Stimulated activated naive CD8-positive, alpha-beta T cell treated with anti-CD3 and anti-CD28 coated beads, Interleukin-15, amount 100 ng/mL, for 72 hours (primary cell): ENCODE measurements at regions not wholly inside any gene's neighbourhood (a gene's known extent, or its start where the extent isn't known, plus 50 kb on each side); places are given as distances from the start of the nearest gene placed in this dataset.

Source experiments
- ATAC-seq: fragments of 150-1000 bp; cut with Tn5 transposase; 2 replicates; pipeline ENCODE4 v1.10.0; 2021; ENCODE audit warnings: mild to moderate bottlenecking, moderate library complexity
- DNase-seq, 2 donors: peaks; one replicate each; pipeline ENCODE4 v3.0.0; 2021 to 2022
- H3K27ac Mint-ChIP-seq, 2 donors: one replicate each; pipeline ENCODE4 v1.8.0; 2022; ENCODE audit warnings: mild to moderate bottlenecking in 2 of 2, mixed read lengths in 2 of 2, moderate library complexity in 2 of 2
- H3K27me3 Mint-ChIP-seq: one replicate; pipeline ENCODE4 v1.8.0; 2022; ENCODE audit warnings: mixed read lengths
- H3K4me1 Mint-ChIP-seq: one replicate; pipeline ENCODE4 v1.8.0; 2022; ENCODE audit warnings: mild to moderate bottlenecking, mixed read lengths
- H3K4me3 Mint-ChIP-seq, 2 donors: one replicate each; pipeline ENCODE4 v1.8.0; 2022; ENCODE audit warnings: mild to moderate bottlenecking in 2 of 2, mixed read lengths in 2 of 2, moderate library complexity in 1 of 2
- H3K9me3 Mint-ChIP-seq, 2 donors: one replicate each; pipeline ENCODE4 v1.8.0; 2022; ENCODE audit warnings: mixed read lengths in 2 of 2

DNA sequence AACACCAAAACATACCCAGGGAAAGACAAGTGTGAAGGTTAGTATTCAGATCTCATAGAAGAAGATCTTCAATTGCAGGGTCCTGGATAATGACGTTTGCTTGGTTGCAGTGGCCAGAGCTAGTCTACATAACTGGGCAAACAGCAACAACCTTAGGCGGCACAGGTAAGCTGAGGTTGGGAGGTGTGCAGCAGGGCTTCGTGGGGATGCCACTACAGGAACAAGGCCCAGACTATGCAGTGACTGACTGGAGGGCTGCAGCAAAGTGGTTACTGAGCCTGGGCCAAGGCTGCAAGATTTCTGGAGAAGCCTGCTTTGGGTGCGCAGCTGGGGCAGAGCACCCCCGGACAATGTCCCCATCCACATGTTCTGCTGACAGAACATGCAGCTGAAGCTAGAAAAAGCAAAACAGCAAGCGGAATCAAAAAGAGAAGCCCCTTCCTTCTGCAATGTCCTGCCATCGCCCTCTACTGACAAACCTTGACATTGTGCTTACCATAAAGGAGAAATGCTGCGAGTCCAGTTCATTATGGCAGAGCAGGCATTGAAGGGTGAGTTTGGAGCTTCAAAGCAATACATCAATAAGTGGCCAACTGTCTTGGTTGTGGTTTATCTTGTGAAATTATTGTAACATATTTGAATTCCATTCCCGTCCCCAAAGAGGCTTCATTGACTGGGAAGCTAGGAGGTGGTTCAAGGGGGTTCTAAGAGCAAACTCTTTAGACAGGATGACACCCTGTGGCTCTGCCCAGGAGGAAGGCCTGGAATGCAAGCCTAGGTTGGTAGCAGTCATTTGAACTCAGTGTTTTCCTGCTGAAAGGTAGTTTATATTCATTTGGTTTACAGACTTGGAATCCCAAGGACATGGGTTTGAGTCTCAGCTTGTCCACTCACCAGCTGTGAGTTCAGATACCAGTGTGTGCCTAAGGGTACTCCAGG lies 217.0 kb downstream of the PDCD6IP start:
- H3K27ac Mint-ChIP-seq: no peak overlapping the region
- no peaks in the 10 kb centered on the region for H3K9me3 Mint-ChIP-seq
- no peak overlapping the region for H3K4me3 Mint-ChIP-seq
- no peaks in the 10 kb centered on the region for H3K27me3 Mint-ChIP-seq
- DNase-seq: no peak
- peaks cover 30% of the 10 kb centered on the region for H3K4me1 Mint-ChIP-seq
- ATAC-seq: no peak

DNA sequence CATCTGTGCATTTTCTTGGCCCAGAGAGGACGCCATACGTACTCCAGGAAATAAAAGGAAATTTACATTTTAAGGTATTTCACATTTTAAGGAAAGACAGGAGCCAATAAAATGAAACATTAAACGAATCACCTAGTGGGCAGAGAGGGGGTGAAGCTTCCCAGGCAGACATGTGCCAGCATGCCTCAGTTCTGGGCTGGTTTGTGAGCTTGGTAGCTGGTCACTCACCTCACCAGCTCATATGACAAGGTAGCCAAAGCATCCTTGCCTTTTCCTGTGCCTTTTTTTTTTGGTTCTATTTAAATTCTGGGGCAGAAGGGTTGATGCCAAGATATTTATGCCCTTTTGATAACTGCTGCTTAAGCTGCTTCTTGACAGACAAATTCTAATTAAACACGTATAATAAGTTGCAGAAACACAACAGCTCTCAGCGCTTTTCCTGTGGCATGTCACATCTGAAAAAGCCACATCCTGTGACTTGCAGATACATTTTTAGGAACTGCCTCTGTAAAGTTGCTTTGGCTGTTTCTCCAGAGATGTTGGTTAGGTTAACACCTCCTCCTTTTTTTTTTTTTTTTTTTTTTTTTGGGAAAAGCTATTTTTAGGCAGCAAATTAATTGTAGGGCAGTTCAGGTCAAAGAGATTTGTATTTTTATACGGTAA lies 218.6 kb downstream of the PDCD6IP start:
- Mint-ChIP-seq H3K27me3 (no peaks in the 10 kb centered on the region), H3K4me3 (no peak overlapping the region), H3K4me1 (peaks cover 30% of the 10 kb centered on the region), H3K9me3 (no peaks in the 10 kb centered on the region), H3K27ac (peak overlapping the region in 1 of 2 donors; percentile 14)
- DNase-seq (no peak), ATAC-seq (peak; percentile 52)

- peaks cover 30% of the 10 kb centered on the region for H3K4me1 Mint-ChIP-seq
- no peaks in the 10 kb centered on the region for H3K9me3 Mint-ChIP-seq
- no peaks in the 10 kb centered on the region for H3K27me3 Mint-ChIP-seq
- H3K27ac Mint-ChIP-seq: no peak overlapping the region
- ATAC-seq: no peak
- H3K4me3 Mint-ChIP-seq: no peak overlapping the region
- no peak for DNase-seq
Measured at GRCh38 chr3:34017757-34018156, 219.3 kb downstream of the PDCD6IP start.

- no peak overlapping the region for H3K27ac Mint-ChIP-seq
- ATAC-seq (no peak), DNase-seq (no peak)
- H3K4me3 Mint-ChIP-seq: no peak overlapping the region
- no peaks in the 10 kb centered on the region for H3K9me3 Mint-ChIP-seq
- H3K27me3 Mint-ChIP-seq: no peaks in the 10 kb centered on the region
- peaks cover 30% of the 10 kb centered on the region for H3K4me1 Mint-ChIP-seq
Measured at GRCh38 chr3:34019158-34019557, 220.7 kb downstream of the PDCD6IP start.

DNA sequence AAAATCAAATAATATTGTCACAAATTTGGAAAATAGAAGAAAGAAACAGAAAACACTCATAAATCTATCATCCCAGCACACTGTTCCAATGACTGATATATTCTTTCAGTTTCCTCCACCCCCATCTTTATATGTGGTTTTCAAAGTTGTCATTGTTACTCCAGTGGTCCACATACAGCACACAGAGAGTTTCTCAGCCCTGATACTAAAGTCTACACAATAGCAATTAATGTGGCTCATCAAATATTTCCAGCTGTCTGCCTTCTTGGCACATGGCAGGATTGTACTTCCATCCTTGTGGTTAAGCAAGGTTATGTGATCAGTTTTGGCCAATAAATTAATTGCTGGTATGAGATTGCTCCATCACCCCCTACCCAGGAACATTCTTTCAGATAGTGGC lies 221.7 kb downstream of the PDCD6IP start:
- Mint-ChIP-seq H3K27ac (no peak overlapping the region), H3K9me3 (no peaks in the 10 kb centered on the region), H3K4me1 (peaks cover 30% of the 10 kb centered on the region), H3K4me3 (no peak overlapping the region), H3K27me3 (no peaks in the 10 kb centered on the region)
- ATAC-seq: peak; percentile 55
- no peak for DNase-seq

DNA sequence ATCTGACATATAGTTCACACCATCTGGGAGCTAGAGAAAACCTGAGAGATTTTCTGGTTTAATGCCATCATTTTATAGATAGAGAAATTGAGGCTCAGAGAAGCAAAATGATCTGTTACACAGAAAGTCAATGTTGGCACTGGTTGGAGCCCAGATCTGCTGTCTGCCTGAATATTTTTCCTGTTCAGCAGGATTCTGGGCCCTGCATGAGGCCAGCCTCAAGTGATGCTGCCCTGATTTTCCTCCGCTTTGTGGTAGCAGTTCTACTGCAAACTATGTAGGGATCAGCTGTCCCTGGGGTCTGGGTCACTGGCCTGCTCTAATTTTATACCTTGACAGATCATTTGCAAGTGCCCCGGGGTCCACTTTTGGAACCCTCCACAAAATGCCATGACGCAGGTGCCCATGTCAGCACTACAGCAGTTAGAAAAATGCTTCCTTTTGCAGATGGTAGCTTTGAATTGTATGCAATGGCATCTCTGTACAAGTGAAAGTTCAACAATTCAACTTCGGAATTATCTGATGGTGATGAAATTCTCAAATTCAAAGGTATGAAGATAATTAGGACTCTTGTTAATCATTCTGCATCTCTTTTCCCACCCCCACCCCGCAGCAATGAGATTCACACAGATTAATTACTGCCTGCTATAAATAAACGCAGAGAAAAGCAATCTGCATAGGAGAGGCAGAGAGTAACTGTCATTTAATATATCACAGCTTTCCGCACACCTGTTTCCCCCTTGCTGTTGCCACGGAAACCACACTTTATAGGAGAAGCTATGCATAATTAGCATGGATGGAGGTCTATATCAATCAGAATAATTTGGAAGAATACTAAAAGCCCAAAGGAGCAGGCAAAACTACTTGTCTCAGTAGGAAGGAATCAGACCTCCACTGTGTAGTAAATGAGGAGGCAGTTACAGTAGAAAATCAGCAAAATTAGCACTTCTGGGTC lies 222.6 kb downstream of the PDCD6IP start:
- no peak for ATAC-seq
- H3K4me3 Mint-ChIP-seq: no peak overlapping the region
- no peaks in the 10 kb centered on the region for H3K27me3 Mint-ChIP-seq
- no peak overlapping the region for H3K27ac Mint-ChIP-seq
- no peaks in the 10 kb centered on the region for H3K9me3 Mint-ChIP-seq
- no peak for DNase-seq
- peaks cover 30% of the 10 kb centered on the region for H3K4me1 Mint-ChIP-seq

DNA sequence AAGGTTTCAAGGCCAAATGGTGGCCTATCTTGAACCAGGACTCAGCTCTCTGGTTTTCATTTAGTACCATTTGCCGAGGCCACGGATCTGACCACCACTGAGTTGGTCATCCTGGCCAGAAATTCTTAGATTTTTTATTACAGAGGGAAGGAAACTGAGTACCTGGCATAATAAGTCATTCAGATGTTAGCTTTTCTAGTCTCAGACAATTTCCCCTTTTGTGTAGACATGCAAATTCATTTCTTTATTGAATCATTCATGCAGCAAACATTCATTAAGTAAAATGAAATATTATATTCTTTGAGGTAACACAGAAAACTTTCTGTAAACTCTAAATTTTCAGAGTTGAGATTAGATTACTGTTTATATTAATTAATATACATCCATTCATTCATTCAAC lies 223.7 kb downstream of the PDCD6IP start:
- Mint-ChIP-seq H3K9me3 (no peaks in the 10 kb centered on the region), H3K27me3 (no peaks in the 10 kb centered on the region), H3K4me1 (peaks cover 24% of the 10 kb centered on the region), H3K4me3 (no peak overlapping the region), H3K27ac (no peak overlapping the region)
- DNase-seq: no peak
- ATAC-seq: no peak

- DNase-seq (no peak), ATAC-seq (peak; percentile 16)
- no peaks in the 10 kb centered on the region for H3K27me3 Mint-ChIP-seq
- peaks cover 8% of the 10 kb centered on the region for H3K4me1 Mint-ChIP-seq
- no peaks in the 10 kb centered on the region for H3K9me3 Mint-ChIP-seq
- H3K4me3 Mint-ChIP-seq: no peak overlapping the region
- H3K27ac Mint-ChIP-seq: peak overlapping the region in 1 of 2 donors; percentile 49
Measured at GRCh38 chr3:34024447-34025240, 226.2 kb downstream of the PDCD6IP start.

DNA sequence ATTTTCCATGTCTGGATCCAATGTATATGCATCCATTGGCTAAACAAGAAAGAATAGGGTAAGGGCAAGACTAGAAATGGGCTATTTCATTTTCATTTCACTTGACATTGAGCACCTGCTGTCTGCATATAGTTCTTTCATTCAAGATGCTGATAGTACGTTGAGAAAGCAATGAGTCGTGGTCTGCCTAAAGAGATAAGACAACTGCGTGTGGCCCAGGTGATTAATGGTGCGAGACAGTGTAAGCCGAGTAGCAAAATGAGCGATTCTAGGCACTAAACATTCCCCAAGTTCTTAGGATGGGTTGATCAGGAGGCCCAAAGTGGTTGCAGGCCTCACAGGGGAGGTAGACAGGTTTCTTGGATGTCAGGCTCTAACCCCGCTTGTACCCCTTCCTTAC lies 235.4 kb downstream of the PDCD6IP start:
- Mint-ChIP-seq H3K27ac (no peak overlapping the region), H3K4me3 (no peak overlapping the region), H3K4me1 (no peaks in the 10 kb centered on the region), H3K9me3 (no peaks in the 10 kb centered on the region), H3K27me3 (no peaks in the 10 kb centered on the region)
- ATAC-seq (no peak), DNase-seq (no peak)

- no peak overlapping the region for H3K4me3 Mint-ChIP-seq
- no peak overlapping the region for H3K27ac Mint-ChIP-seq
- ATAC-seq (no peak), DNase-seq (no peak)
- H3K9me3 Mint-ChIP-seq: no peaks in the 10 kb centered on the region
- H3K4me1 Mint-ChIP-seq: no peaks in the 10 kb centered on the region
- H3K27me3 Mint-ChIP-seq: no peaks in the 10 kb centered on the region
Measured at GRCh38 chr3:34034840-34035239, 236.4 kb downstream of the PDCD6IP start.

GRCh38 chr3:34035775-34036174 lies 237.3 kb downstream of the PDCD6IP start:
- Mint-ChIP-seq H3K27ac (no peak overlapping the region), H3K9me3 (no peaks in the 10 kb centered on the region), H3K4me1 (no peaks in the 10 kb centered on the region), H3K27me3 (no peaks in the 10 kb centered on the region), H3K4me3 (no peak overlapping the region)
- no peak for DNase-seq
- no peak for ATAC-seq

- no peak for DNase-seq
- Mint-ChIP-seq H3K4me1 (no peaks in the 10 kb centered on the region), H3K4me3 (no peak overlapping the region), H3K27ac (no peak overlapping the region), H3K27me3 (no peaks in the 10 kb centered on the region), H3K9me3 (no peaks in the 10 kb centered on the region)
- no peak for ATAC-seq
Measured at GRCh38 chr3:34037260-34037659, 238.8 kb downstream of the PDCD6IP start.

DNA sequence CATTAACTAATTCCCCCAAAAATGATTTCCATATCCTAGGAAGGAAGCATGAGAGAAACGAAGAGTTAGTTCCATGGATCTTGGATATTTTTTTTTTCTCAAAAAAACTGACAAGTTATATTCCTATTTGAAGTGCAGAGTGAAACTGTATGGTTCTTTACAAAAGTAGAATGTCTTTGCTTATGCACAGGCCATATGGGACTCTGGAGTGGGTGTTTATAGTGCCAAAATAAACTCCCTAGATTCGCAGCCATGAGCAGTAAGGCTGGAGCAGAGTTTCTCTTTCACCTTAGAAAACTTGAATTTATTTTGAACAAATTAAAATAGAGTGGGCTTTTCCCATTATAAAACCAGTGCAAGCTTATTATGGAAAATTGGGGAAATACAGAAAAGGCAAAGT lies 239.7 kb downstream of the PDCD6IP start:
- H3K4me1 Mint-ChIP-seq: no peaks in the 10 kb centered on the region
- H3K27me3 Mint-ChIP-seq: no peaks in the 10 kb centered on the region
- no peak overlapping the region for H3K4me3 Mint-ChIP-seq
- H3K9me3 Mint-ChIP-seq: no peaks in the 10 kb centered on the region
- ATAC-seq (no peak), DNase-seq (no peak)
- no peak overlapping the region for H3K27ac Mint-ChIP-seq

GRCh38 chr3:34046154-34046553 lies 247.7 kb downstream of the PDCD6IP start:
- DNase-seq: no peak
- H3K4me1 Mint-ChIP-seq: no peaks in the 10 kb centered on the region
- no peaks in the 10 kb centered on the region for H3K27me3 Mint-ChIP-seq
- H3K9me3 Mint-ChIP-seq: no peaks in the 10 kb centered on the region
- H3K4me3 Mint-ChIP-seq: no peak overlapping the region
- no peak for ATAC-seq
- H3K27ac Mint-ChIP-seq: no peak overlapping the region

DNA sequence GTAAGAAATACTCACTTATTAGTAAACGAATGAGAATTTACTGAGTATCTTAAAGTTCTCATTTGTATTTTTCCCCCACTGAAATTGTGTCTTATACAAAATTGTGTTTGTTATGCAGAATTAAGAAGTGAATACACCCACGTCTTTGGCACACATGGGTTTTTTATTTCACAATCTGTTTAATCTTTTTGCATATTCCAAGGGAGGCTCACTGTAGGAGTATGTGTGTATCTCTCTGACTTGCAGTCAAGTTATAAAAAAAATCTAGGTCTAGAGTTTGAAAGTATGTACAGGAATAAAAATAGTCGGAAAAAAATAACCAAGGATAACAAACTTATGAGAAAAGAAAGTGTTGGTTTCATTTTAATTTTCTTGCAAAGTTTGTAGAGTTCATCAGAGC lies 255.2 kb downstream of the PDCD6IP start:
- ATAC-seq (no peak), DNase-seq (no peak)
- H3K27me3 Mint-ChIP-seq: peaks cover 2% of the 10 kb centered on the region
- no peak overlapping the region for H3K4me3 Mint-ChIP-seq
- no peaks in the 10 kb centered on the region for H3K9me3 Mint-ChIP-seq
- H3K27ac Mint-ChIP-seq: no peak overlapping the region
- no peaks in the 10 kb centered on the region for H3K4me1 Mint-ChIP-seq
